Colonic mucosa (tissue), 4 donors: ENCODE measurements at regions not wholly inside any gene's neighbourhood (a gene's known extent, or its start where the extent isn't known, plus 50 kb on each side); places are given as distances from the start of the nearest gene placed in this dataset.

Source experiments
- DNase-seq: peaks from one replicate; pipeline ENCODE4 v3.0.0-alpha.2; 2020
- H3K27ac ChIP-seq: fragments of 200-600 bp; one replicate; pipeline ENCODE4 v1.8.0; 2021
- H3K27me3 ChIP-seq: fragments of 200-600 bp; one replicate; pipeline ENCODE4 v1.8.0; 2021
- H3K36me3 ChIP-seq: fragments of 200-600 bp; one replicate; pipeline ENCODE4 v1.8.0; 2021
- H3K4me1 ChIP-seq: fragments of 200-600 bp; one replicate; pipeline ENCODE4 v1.8.0; 2021; ENCODE audit warnings: mild to moderate bottlenecking
- H3K4me3 ChIP-seq: fragments of 200-600 bp; one replicate; pipeline ENCODE4 v1.8.0; 2021
- H3K9ac ChIP-seq, 2 donors: one replicate each; pipeline ENCODE4 v1.7.0; 2013; ENCODE audit warnings: control low read depth in 2 of 2, low read depth in 2 of 2, low read length in 2 of 2
- H3K9me3 ChIP-seq: fragments of 200-600 bp; one replicate; pipeline ENCODE4 v1.8.0; 2021
- intact Hi-C: fragments of 100-400 bp; cut with DNase I; formaldehyde crosslinking; loops from one replicate; pipeline ENCODE4 v1.14.1; 2022
- TF ChIP-seq, protein P1 (sequence below): fragments of 200-600 bp; IDR thresholded peaks from one replicate; pipeline ENCODE4 v1.8.0; 2022; ENCODE audit warnings: antibody characterized with exemption, mild to moderate bottlenecking
- donor health status: healthy.
- donor health status: DM: no; HTN: no; CAD: no.
- donor health status: DM: no; HTN: no; CAD: no.

DNA sequence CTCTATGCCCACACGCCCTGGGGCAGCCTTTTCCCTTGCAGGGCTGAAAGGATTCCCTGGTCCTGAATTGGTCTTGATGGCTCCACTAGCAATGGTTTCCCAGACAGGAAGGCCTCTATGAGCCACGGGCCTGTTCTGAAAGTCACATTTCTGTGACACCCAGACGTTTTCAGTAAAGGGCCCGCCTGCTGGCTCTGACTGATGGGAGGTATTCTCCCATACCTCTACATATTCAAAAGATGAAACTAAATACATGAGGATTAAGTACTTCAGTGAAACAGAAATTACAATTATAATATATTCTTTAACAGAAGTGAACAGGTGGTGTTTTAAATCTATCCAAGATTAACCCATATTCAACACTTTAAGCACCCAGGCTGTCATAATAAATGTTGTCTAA lies 629.8 kb downstream of the CDH26 start:
- H3K36me3 ChIP-seq, result no peaks in the 10 kb centered on the region
- no peaks in the 10 kb centered on the region for H3K27me3 ChIP-seq
- DNase-seq, result no peak
- TF ChIP-seq, protein P1, sequence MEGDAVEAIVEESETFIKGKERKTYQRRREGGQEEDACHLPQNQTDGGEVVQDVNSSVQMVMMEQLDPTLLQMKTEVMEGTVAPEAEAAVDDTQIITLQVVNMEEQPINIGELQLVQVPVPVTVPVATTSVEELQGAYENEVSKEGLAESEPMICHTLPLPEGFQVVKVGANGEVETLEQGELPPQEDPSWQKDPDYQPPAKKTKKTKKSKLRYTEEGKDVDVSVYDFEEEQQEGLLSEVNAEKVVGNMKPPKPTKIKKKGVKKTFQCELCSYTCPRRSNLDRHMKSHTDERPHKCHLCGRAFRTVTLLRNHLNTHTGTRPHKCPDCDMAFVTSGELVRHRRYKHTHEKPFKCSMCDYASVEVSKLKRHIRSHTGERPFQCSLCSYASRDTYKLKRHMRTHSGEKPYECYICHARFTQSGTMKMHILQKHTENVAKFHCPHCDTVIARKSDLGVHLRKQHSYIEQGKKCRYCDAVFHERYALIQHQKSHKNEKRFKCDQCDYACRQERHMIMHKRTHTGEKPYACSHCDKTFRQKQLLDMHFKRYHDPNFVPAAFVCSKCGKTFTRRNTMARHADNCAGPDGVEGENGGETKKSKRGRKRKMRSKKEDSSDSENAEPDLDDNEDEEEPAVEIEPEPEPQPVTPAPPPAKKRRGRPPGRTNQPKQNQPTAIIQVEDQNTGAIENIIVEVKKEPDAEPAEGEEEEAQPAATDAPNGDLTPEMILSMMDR, result no peak
- intact Hi-C loops, result no loop called here
- no peak overlapping the region for H3K4me3 ChIP-seq
- no peaks in the 10 kb centered on the region for H3K9me3 ChIP-seq
- H3K27ac ChIP-seq, result no peak overlapping the region
- H3K4me1 ChIP-seq, result no peaks in the 10 kb centered on the region
- no peak overlapping the region for H3K9ac ChIP-seq

DNA sequence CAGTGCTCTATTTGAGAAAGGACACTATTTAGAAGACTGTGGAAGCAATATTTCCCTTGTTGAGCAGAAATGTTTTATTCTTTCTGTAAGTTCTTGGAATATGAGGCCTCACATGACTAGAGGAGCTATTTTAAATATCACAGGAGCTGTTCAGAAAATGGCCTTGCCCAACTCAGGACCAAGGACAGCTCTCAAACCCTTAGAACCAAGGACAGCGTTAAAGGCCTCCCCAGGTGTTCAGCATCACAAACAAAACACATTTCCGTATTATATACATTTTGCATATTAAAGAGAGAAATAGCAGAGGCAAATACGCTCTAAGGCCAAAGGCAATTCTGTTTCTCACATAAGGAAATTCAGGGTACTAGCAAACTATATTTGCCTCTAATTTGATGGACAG lies 631.4 kb downstream of the CDH26 start:
- Histone ChIP-seq H3K9ac (no peak overlapping the region), H3K36me3 (no peaks in the 10 kb centered on the region), H3K27ac (no peak overlapping the region), H3K9me3 (no peaks in the 10 kb centered on the region), H3K4me1 (no peaks in the 10 kb centered on the region), H3K4me3 (no peak overlapping the region), H3K27me3 (no peaks in the 10 kb centered on the region)
- TF ChIP-seq, protein P1, result no peak
- DNase-seq, result no peak
- intact Hi-C loops, result no loop called here

DNA sequence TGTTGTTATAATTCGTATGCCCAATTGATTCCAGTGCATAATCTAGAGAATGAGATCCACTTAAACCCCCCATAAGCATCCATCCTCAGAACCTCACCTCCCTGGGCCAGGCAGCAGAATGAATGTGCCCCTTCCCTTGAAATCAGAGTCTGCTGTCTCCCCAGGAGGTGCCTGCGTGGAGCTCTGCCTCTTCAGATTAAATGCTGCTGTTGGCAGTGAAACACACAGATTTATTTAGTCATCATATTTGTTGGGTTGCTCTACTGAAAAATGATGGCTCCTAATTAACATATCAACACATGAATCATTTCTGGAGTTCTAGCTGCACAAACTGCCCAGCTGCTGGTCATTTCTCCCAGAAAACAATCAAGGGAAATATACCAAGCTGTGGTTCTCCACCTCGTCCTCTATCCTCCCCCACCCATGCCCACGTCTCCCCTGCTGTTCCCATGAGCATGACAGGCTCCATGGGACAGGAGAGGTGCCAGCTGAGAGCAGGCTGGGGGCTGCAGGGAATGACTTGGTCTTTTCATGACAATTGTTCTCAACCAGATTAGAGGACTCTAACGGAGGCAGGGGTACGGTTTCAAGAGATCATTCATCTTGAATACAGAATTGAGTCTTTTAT lies 633.1 kb downstream of the CDH26 start:
- Histone ChIP-seq H3K9ac (no peak overlapping the region), H3K9me3 (no peaks in the 10 kb centered on the region), H3K36me3 (no peaks in the 10 kb centered on the region), H3K4me3 (no peak overlapping the region), H3K27me3 (no peaks in the 10 kb centered on the region), H3K27ac (no peak overlapping the region), H3K4me1 (no peaks in the 10 kb centered on the region)
- intact Hi-C loops, result no loop called here
- no peak for DNase-seq
- TF ChIP-seq, protein P1, result no peak

DNA sequence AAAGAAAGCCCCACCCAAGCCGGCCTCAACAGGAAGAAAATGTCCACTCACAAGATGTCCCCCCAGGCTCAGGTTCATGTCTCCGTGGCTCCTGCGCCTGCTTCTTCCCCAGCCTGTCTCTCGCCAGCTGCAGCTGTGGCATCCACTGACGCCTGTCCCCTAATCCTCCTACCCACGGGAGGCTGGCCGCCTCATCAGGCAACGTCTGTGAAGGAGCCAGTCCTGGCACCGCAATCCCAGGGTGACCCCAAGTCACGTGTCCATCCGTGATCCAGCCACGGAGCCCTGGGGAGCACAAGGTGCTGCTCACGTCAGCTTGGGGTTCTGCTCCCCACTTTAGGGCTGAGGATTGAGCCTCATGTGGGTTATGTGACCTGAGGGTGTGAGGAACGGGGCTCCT lies 640.3 kb downstream of the CDH26 start:
- TF ChIP-seq, protein P1, result no peak
- Histone ChIP-seq H3K9ac (no peak overlapping the region), H3K27me3 (no peaks in the 10 kb centered on the region), H3K9me3 (no peaks in the 10 kb centered on the region), H3K4me3 (no peak overlapping the region), H3K27ac (no peak overlapping the region), H3K4me1 (no peaks in the 10 kb centered on the region), H3K36me3 (no peaks in the 10 kb centered on the region)
- DNase-seq, result no peak
- intact Hi-C loops, result no loop called here

DNA sequence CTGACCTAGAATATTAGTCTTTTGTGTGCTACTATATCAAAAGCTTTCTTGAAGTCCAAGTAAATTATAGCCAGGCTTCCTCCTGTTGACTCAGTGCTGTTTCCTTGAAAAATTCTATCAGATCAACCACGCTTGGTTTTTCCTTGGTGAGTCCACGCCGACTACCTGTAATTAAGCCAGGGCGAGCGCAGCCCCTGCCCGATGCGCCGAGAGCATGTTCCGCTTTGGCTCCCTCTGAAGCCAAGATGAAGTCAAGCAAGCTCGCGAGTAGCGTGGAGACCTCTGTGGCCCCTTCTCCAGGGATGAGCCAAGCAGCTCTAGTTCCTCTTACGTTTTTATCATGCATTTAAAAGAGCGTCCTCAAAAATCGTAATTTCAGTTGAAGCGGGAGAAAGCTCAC lies 641.2 kb downstream of the CDH26 start:
- Histone ChIP-seq H3K4me3 (no peak overlapping the region), H3K4me1 (no peaks in the 10 kb centered on the region), H3K36me3 (no peaks in the 10 kb centered on the region), H3K9me3 (no peaks in the 10 kb centered on the region), H3K27me3 (no peaks in the 10 kb centered on the region), H3K27ac (no peak overlapping the region), H3K9ac (no peak overlapping the region)
- TF ChIP-seq, protein P1, result no peak
- no peak for DNase-seq
- intact Hi-C loops, result no loop called here
